OCI-LY1 (cell line): ENCODE measurements at regions not wholly inside any gene's neighbourhood (a gene's known extent, or its start where the extent isn't known, plus 50 kb on each side); places are given as distances from the start of the nearest gene placed in this dataset.

Experiments used
- H2AFZ ChIP-seq: fragments of 200-600 bp; sonication (generic), shearing (Covaris generic); 2 replicates; pipeline ENCODE4 v1.6.0; 2014; ENCODE audit warnings: antibody characterized with exemption, mild to moderate bottlenecking, low read length
- H3F3A ChIP-seq: fragments of 200-600 bp; sonication (generic), shearing (Covaris generic); 2 replicates; pipeline ENCODE4 v1.6.0; 2014; ENCODE audit warnings: mild to moderate bottlenecking, antibody characterized with exemption, low read length, moderate library complexity; ENCODE audit not compliant: insufficient read depth
- H3K27ac ChIP-seq: fragments of 200-600 bp; sonication (generic); 2 replicates; pipeline ENCODE4 v1.5.1; 2014; ENCODE audit warnings: low read length, mixed run types, mild to moderate bottlenecking, low read depth; ENCODE audit not compliant: poor library complexity, severe bottlenecking
- H3K27me3 ChIP-seq: fragments of 200-600 bp; sonication (generic); 2 replicates; pipeline ENCODE4 v1.6.0; 2014; ENCODE audit warnings: antibody characterized with exemption, mild to moderate bottlenecking, low read length, moderate library complexity; ENCODE audit not compliant: insufficient read depth
- H3K36me3 ChIP-seq: fragments of 200-600 bp; sonication (generic); 2 replicates; pipeline ENCODE4 v1.6.1; 2014; ENCODE audit warnings: mild to moderate bottlenecking, antibody characterized with exemption, low read length, moderate library complexity, mixed read lengths; ENCODE audit not compliant: insufficient read depth
- H3K4me1 ChIP-seq: fragments of 200-600 bp; sonication (generic); 2 replicates; pipeline ENCODE4 v1.5.1; 2014; ENCODE audit warnings: mild to moderate bottlenecking, low read length, moderate library complexity; ENCODE audit not compliant: insufficient read depth, severe bottlenecking
- H3K4me2 ChIP-seq: fragments of 200-600 bp; sonication (generic), shearing (Covaris generic); 2 replicates; pipeline ENCODE4 v1.6.1; 2014; ENCODE audit warnings: low read length
- H3K4me3 ChIP-seq: fragments of 200-600 bp; sonication (generic); 2 replicates; pipeline ENCODE4 v1.5.1; 2014; ENCODE audit warnings: low read length, low read depth, mild to moderate bottlenecking, mixed read lengths; ENCODE audit not compliant: poor library complexity, severe bottlenecking
- H3K79me2 ChIP-seq: fragments of 200-600 bp; shearing (Covaris generic); 2 replicates; pipeline ENCODE4 v1.6.1; 2016; ENCODE audit warnings: mixed run types, low read length, mixed read lengths; ENCODE audit not compliant: insufficient read depth
- H3K9ac ChIP-seq: fragments of 200-600 bp; sonication (generic), shearing (Covaris generic); 2 replicates; pipeline ENCODE4 v1.6.1; 2014; ENCODE audit warnings: mild to moderate bottlenecking, low read length, mixed read lengths
- H3K9me2 ChIP-seq: fragments of 200-600 bp; sonication (generic), shearing (Covaris generic); 2 replicates; pipeline ENCODE4 v1.6.1; 2014; ENCODE audit warnings: low read depth, mild to moderate bottlenecking, low read length, mixed read lengths
- H3K9me3 ChIP-seq: fragments of 200-600 bp; shearing (Covaris generic); 2 replicates; pipeline ENCODE4 v1.6.1; 2014; ENCODE audit warnings: low read length, mixed read lengths
- H4K20me1 ChIP-seq: fragments of 200-600 bp; sonication (generic), shearing (Covaris generic); 2 replicates; pipeline ENCODE4 v1.6.0; 2016; ENCODE audit warnings: mild to moderate bottlenecking, low read length; ENCODE audit not compliant: insufficient read depth
- EZH2 ChIP-seq: fragments of 200-600 bp; sonication (generic), shearing (Covaris generic); IDR thresholded peaks from 2 replicates; pipeline ENCODE4 v1.8.0; 2017; ENCODE audit warnings: borderline replicate concordance, mixed run types, mild to moderate bottlenecking, antibody characterized with exemption, low read length, moderate library complexity, mixed read lengths
- TF ChIP-seq, protein P1 (sequence below): fragments of 200-600 bp; sonication (generic), shearing (Covaris generic); IDR thresholded peaks from 2 replicates; pipeline ENCODE4 v1.5.1; 2017; ENCODE audit warnings: mild to moderate bottlenecking, antibody characterized with exemption, low read length, moderate library complexity, mixed read lengths

DNA sequence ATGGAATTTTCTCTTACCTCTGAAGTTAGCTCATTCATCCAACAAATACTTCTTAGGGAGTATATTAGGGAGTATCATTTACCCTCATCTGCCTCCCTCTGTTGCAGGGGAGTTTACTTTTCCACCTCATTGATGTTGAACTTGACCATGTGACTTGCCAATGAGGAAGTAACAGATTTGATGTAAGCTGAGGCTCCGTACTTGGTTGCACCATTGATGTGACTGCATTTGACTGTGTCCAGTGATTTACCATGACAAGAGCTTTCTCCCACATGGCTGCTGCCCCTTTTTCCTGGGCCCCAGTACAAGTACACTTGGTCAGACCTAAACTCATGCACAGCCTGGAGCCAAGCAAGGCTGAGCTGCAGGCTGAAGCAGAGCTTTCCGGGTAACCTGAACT is 81.6 kb upstream of the HS3ST2 start:
- Histone ChIP-seq H3K27me3 (no peaks in the 10 kb centered on the region), H3K79me2 (no peaks in the 10 kb centered on the region), H3K4me3 (no peak overlapping the region), H3K4me2 (no peak overlapping the region), H3K27ac (no peak overlapping the region), H3F3A (no peaks in the 10 kb centered on the region), H3K9ac (no peak overlapping the region), H3K36me3 (no peaks in the 10 kb centered on the region), H2AFZ (no peak overlapping the region), H3K4me1 (no peaks in the 10 kb centered on the region), H3K9me2 (no peaks in the 10 kb centered on the region), H3K9me3 (no peaks in the 10 kb centered on the region), H4K20me1 (no peaks in the 10 kb centered on the region)
- TF ChIP-seq, protein P1, sequence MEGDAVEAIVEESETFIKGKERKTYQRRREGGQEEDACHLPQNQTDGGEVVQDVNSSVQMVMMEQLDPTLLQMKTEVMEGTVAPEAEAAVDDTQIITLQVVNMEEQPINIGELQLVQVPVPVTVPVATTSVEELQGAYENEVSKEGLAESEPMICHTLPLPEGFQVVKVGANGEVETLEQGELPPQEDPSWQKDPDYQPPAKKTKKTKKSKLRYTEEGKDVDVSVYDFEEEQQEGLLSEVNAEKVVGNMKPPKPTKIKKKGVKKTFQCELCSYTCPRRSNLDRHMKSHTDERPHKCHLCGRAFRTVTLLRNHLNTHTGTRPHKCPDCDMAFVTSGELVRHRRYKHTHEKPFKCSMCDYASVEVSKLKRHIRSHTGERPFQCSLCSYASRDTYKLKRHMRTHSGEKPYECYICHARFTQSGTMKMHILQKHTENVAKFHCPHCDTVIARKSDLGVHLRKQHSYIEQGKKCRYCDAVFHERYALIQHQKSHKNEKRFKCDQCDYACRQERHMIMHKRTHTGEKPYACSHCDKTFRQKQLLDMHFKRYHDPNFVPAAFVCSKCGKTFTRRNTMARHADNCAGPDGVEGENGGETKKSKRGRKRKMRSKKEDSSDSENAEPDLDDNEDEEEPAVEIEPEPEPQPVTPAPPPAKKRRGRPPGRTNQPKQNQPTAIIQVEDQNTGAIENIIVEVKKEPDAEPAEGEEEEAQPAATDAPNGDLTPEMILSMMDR, result no peak
- no peak for TF ChIP-seq EZH2

DNA sequence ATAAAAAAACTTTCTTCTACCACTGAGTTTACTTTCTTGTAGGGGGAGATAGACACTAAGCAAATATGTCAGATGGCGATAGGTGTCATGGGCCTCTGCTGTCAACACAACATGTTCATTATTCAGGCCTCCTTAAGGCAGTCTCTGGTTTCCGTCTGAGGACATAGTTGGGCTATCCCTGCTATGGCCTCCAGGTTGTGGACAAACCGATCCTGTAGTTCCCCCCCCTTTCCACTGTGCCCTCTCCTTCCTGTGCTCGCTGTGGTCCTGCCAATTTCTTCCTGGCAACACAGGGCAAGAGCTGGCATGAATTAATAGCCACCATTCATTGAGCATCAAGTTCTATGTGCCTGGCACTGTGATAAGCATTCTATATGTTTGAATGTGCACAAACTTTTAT is 81.0 kb upstream of the HS3ST2 start:
- no peaks in the 10 kb centered on the region for H3K27me3 ChIP-seq
- H3K4me1 ChIP-seq, result no peaks in the 10 kb centered on the region
- no peaks in the 10 kb centered on the region for H3K36me3 ChIP-seq
- H4K20me1 ChIP-seq, result no peaks in the 10 kb centered on the region
- H3K9me2 ChIP-seq, result no peaks in the 10 kb centered on the region
- H3K27ac ChIP-seq, result no peak overlapping the region
- no peaks in the 10 kb centered on the region for H3K9me3 ChIP-seq
- no peak overlapping the region for H2AFZ ChIP-seq
- no peak overlapping the region for H3K4me3 ChIP-seq
- no peaks in the 10 kb centered on the region for H3F3A ChIP-seq
- no peak overlapping the region for H3K4me2 ChIP-seq
- TF ChIP-seq, protein P1, result no peak
- TF ChIP-seq EZH2, result no peak
- no peak overlapping the region for H3K9ac ChIP-seq
- no peaks in the 10 kb centered on the region for H3K79me2 ChIP-seq

DNA sequence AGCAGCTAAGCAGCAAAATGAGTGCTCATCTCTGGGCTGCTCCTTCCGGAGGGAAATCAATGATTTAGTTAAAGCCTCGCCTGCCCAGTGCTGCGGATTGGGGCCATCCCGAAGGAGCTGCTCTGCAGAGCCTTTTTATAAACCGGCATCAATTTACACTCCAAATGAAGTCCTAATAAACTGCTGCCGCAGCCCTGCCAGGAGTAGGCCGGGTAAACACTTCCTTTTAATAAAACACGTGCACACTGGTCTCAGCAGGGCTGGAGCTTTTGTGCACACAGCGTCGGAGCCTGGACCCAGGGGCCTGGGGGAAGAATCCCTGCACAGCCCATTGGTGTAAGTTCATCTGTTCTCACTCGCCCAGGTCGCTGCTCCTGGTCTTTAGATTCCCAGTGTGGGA is 79.6 kb upstream of the HS3ST2 start:
- Histone ChIP-seq H3K9me3 (no peaks in the 10 kb centered on the region), H3K27me3 (no peaks in the 10 kb centered on the region), H3F3A (no peaks in the 10 kb centered on the region), H4K20me1 (no peaks in the 10 kb centered on the region), H3K27ac (no peak overlapping the region), H3K79me2 (no peaks in the 10 kb centered on the region), H3K4me3 (no peak overlapping the region), H3K36me3 (no peaks in the 10 kb centered on the region), H3K9ac (no peak overlapping the region), H3K4me2 (no peak overlapping the region), H2AFZ (no peak overlapping the region), H3K4me1 (no peaks in the 10 kb centered on the region), H3K9me2 (no peaks in the 10 kb centered on the region)
- TF ChIP-seq EZH2, result no peak
- TF ChIP-seq, protein P1, result no peak
